ENCODE measurements at regions not wholly inside any gene's neighbourhood (a gene's known extent, or its start where the extent isn't known, plus 50 kb on each side); places are given as distances from the start of the nearest gene placed in this dataset.
A peak's percentile ranks its signal among the peaks of the same experiment; 100 is the strongest.

DNA sequence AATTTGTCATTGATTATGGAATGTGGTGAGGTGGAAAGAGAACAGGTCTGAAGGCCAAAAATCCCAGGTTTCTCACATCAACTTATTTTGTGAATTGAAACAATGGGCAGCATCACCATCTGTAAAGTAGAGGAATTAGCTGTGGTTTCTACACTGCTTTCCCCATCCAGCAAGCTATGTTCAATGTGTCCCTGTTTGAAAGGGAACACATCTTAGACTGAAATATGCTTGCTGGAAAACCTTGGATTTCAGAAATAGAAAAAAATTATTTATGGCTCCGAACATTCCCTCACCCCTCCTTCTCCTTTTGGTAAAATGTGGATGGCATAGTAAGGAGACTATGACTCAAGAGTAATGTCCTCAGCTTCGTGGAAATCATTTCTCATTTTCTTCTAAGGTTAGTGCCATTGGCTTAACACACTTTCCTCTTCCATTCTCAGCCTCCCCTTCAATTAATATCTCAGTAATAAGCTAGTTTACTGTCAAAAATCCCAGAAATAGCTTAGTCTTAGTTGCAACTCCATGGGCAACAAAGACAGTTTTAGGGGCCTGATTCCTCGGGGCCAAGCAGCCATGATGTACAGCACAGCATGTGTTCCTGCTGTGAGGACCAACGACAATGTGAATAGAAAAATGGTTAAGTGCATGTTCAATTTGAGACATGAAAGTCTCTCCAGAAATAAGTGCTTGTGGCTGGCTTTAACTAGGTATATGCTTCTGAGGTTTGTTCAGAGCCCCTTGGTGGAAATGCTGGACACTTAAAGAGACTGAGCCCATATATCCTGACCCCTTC, 205.8 kb upstream of the SLC38A2 start:
- peak; percentile 23 for FAIRE-seq

DNA sequence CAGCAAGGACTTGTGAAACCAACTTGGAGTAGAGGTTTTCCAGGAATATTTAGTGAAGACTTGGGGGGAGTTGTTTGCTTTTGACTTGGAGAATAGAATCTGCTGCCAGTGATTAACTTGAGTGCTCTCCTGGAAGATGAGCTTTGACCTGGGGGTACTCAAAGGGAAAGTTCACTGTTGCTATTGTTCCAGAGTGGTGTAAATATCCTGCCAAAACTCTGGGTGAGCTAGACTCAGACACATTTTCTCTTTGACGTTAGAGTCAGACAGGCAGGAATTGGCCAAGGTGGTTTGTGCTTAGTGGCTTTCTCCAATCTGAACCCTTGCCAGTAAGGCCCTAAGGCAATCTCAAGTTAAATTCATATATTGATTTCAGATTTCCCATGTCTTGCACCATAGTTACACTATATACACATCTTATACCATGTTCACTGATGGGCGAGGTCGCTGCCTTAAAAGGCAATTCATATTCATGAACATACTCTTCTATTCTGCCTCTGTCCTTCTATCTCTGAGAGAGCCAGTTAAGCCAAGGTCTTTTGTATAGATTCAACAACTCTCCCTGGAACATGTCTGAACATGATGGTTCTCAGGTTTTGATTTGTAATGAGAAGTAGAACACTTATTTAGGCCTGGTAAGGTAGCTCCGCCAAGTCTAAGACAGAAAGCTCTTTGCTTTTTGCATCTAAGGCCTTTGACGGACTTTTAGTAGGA, 204.6 kb upstream of the SLC38A2 start:
- DNase-seq (ENCODE audit: low read depth, low spot score) (no peak), FAIRE-seq (peak; percentile 75)
- Histone ChIP-seq H3K4me1 (ENCODE audit: control insufficient read depth, extremely low read depth, insufficient read depth, low read length) (peaks cover 17% of the 10 kb centered on the region), H3K4me3 (ENCODE audit: control insufficient read depth in 2 of 3, extremely low read depth in 1 of 3, insufficient read depth in 2 of 3, low read depth in 1 of 3, low read length in 3 of 3) (no peak overlapping the region), H2AFZ (ENCODE audit: control insufficient read depth, low read length) (peak overlapping the region; percentile 39), H3K27me3 (ENCODE audit: control insufficient read depth, extremely low read depth, insufficient read depth, low read length) (no peaks in the 10 kb centered on the region), H4K20me1 (ENCODE audit: control insufficient read depth, extremely low read depth, insufficient read depth, low read length) (no peaks in the 10 kb centered on the region), H3K79me2 (ENCODE audit: control insufficient read depth, insufficient read depth, low read length) (no peaks in the 10 kb centered on the region), H3K9me3 (ENCODE audit: control insufficient read depth, low read depth, low read length) (no peaks in the 10 kb centered on the region), H3K36me3 (ENCODE audit: control insufficient read depth in 2 of 2, extremely low read depth in 1 of 2, insufficient read depth in 2 of 2, low read length in 2 of 2) (peaks cover 0 to 1% of the 10 kb centered on the region in 2 experiments), H3K27ac (ENCODE audit: control insufficient read depth, insufficient read depth, low read length) (peak overlapping the region; percentile 68), H3K9me1 (ENCODE audit: control insufficient read depth, extremely low read depth, insufficient read depth, low read length) (no peaks in the 10 kb centered on the region), H3K9ac (ENCODE audit: control insufficient read depth, extremely low read depth, insufficient read depth, low read length) (no peak overlapping the region), H3K4me2 (ENCODE audit: control insufficient read depth, extremely low read depth, insufficient read depth, low read depth, low read length) (peak overlapping the region; percentile 57)
- dilution Hi-C loops (cut with MboI; ENCODE audit: extremely low pct_ligation_motif_present, low sequenced_read_pairs): no loop called here
- no peak for TF ChIP-seq EZH2 (IDR thresholded peaks at IDR 0.05; ENCODE audit: low read length)
- TF ChIP-seq, protein P1, sequence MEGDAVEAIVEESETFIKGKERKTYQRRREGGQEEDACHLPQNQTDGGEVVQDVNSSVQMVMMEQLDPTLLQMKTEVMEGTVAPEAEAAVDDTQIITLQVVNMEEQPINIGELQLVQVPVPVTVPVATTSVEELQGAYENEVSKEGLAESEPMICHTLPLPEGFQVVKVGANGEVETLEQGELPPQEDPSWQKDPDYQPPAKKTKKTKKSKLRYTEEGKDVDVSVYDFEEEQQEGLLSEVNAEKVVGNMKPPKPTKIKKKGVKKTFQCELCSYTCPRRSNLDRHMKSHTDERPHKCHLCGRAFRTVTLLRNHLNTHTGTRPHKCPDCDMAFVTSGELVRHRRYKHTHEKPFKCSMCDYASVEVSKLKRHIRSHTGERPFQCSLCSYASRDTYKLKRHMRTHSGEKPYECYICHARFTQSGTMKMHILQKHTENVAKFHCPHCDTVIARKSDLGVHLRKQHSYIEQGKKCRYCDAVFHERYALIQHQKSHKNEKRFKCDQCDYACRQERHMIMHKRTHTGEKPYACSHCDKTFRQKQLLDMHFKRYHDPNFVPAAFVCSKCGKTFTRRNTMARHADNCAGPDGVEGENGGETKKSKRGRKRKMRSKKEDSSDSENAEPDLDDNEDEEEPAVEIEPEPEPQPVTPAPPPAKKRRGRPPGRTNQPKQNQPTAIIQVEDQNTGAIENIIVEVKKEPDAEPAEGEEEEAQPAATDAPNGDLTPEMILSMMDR (optimal IDR thresholded peaks at IDR 0.05 in 1 of 3, IDR thresholded peaks at IDR 0.05 in 1 of 3, conservative IDR thresholded peaks at IDR 0.05 in 1 of 3; ENCODE audit: extremely low read depth in 1 of 3, insufficient read depth in 2 of 3, low read length in 3 of 3): no peak

More for the DNA sequence above, 205.8 kb upstream of the SLC38A2 start:
- dilution Hi-C loops (cut with MboI; ENCODE audit: extremely low pct_ligation_motif_present, low sequenced_read_pairs): no loop called here
- no peak for TF ChIP-seq EZH2 (IDR thresholded peaks at IDR 0.05; ENCODE audit: low read length)
- TF ChIP-seq, protein P1 (optimal IDR thresholded peaks at IDR 0.05 in 1 of 3, IDR thresholded peaks at IDR 0.05 in 1 of 3, conservative IDR thresholded peaks at IDR 0.05 in 1 of 3; ENCODE audit: extremely low read depth in 1 of 3, insufficient read depth in 2 of 3, low read length in 3 of 3): no peak
- Histone ChIP-seq H3K36me3 (ENCODE audit: control insufficient read depth in 2 of 2, extremely low read depth in 1 of 2, insufficient read depth in 2 of 2, low read length in 2 of 2) (peaks cover 0 to 1% of the 10 kb centered on the region in 2 experiments), H3K27me3 (ENCODE audit: control insufficient read depth, extremely low read depth, insufficient read depth, low read length) (no peaks in the 10 kb centered on the region), H3K9ac (ENCODE audit: control insufficient read depth, extremely low read depth, insufficient read depth, low read length) (no peak overlapping the region), H2AFZ (ENCODE audit: control insufficient read depth, low read length) (no peak overlapping the region), H3K4me3 (ENCODE audit: control insufficient read depth in 2 of 3, extremely low read depth in 1 of 3, insufficient read depth in 2 of 3, low read depth in 1 of 3, low read length in 3 of 3) (no peak overlapping the region), H4K20me1 (ENCODE audit: control insufficient read depth, extremely low read depth, insufficient read depth, low read length) (no peaks in the 10 kb centered on the region), H3K27ac (ENCODE audit: control insufficient read depth, insufficient read depth, low read length) (peak overlapping the region; percentile 68), H3K4me1 (ENCODE audit: control insufficient read depth, extremely low read depth, insufficient read depth, low read length) (peaks cover 17% of the 10 kb centered on the region), H3K9me1 (ENCODE audit: control insufficient read depth, extremely low read depth, insufficient read depth, low read length) (no peaks in the 10 kb centered on the region), H3K79me2 (ENCODE audit: control insufficient read depth, insufficient read depth, low read length) (no peaks in the 10 kb centered on the region), H3K4me2 (ENCODE audit: control insufficient read depth, extremely low read depth, insufficient read depth, low read depth, low read length) (no peak overlapping the region), H3K9me3 (ENCODE audit: control insufficient read depth, low read depth, low read length) (no peaks in the 10 kb centered on the region)
- DNase-seq (ENCODE audit: low read depth, low spot score): no peak

Data from keratinocyte (primary cell).